Tongue (tissue), 1 donor: ENCODE measurements at regions not wholly inside any gene's neighbourhood (a gene's known extent, or its start where the extent isn't known, plus 50 kb on each side); places are given as distances from the start of the nearest gene placed in this dataset.

Source experiments
- DNase-seq: peaks from one replicate; pipeline ENCODE4 v3.0.0-alpha.2; 2015

- no peak for DNase-seq
Measured at GRCh38 chr6:145423936-145424335, 311.4 kb downstream of the EPM2A start.

GRCh38 chr6:145427232-145427631 is 308.1 kb downstream of the EPM2A start:
- DNase-seq: no peak

- DNase-seq: no peak
Measured at GRCh38 chr6:145428706-145429105, 306.6 kb downstream of the EPM2A start.

- DNase-seq: no peak
Measured at GRCh38 chr6:145442110-145442509, 293.2 kb downstream of the EPM2A start.

- no peak for DNase-seq
Measured at GRCh38 chr6:145445674-145446073, 289.6 kb downstream of the EPM2A start.

- DNase-seq: no peak
Measured at GRCh38 chr6:145451029-145451428, 284.3 kb downstream of the EPM2A start.

- no peak for DNase-seq
Measured at GRCh38 chr6:145453376-145453775, 281.9 kb downstream of the EPM2A start.

GRCh38 chr6:145454006-145454405 is 281.3 kb downstream of the EPM2A start:
- no peak for DNase-seq

GRCh38 chr6:145457556-145457955 is 277.8 kb downstream of the EPM2A start:
- no peak for DNase-seq

GRCh38 chr6:145468534-145468933 is 266.8 kb downstream of the EPM2A start:
- DNase-seq: no peak

GRCh38 chr6:145469021-145469420 is 266.3 kb downstream of the EPM2A start:
- no peak for DNase-seq

GRCh38 chr6:145475794-145476396 is 259.4 kb downstream of the EPM2A start:
- DNase-seq: no peak

- no peak for DNase-seq
Measured at GRCh38 chr6:145480024-145480423, 255.3 kb downstream of the EPM2A start.

GRCh38 chr6:145483191-145483996 is 251.9 kb downstream of the EPM2A start:
- peak; percentile 3 for DNase-seq

GRCh38 chr6:145485288-145485687 is 250.0 kb downstream of the EPM2A start:
- DNase-seq: no peak

GRCh38 chr6:145486306-145486705 is 249.0 kb downstream of the EPM2A start:
- no peak for DNase-seq

GRCh38 chr6:145489583-145489982 is 245.7 kb downstream of the EPM2A start:
- DNase-seq: no peak

- no peak for DNase-seq
Measured at GRCh38 chr6:145490068-145490467, 245.3 kb downstream of the EPM2A start.

GRCh38 chr6:145491126-145491525 is 244.2 kb downstream of the EPM2A start:
- no peak for DNase-seq

GRCh38 chr6:145497006-145497405 is 238.3 kb downstream of the EPM2A start:
- no peak for DNase-seq

- DNase-seq: no peak
Measured at GRCh38 chr6:145498425-145498824, 236.9 kb downstream of the EPM2A start.

GRCh38 chr6:145502416-145502815 is 232.9 kb downstream of the EPM2A start:
- DNase-seq: peak; percentile 28

- no peak for DNase-seq
Measured at GRCh38 chr6:145506136-145506535, 229.2 kb downstream of the EPM2A start.

- no peak for DNase-seq
Measured at GRCh38 chr6:145506565-145506964, 228.8 kb downstream of the EPM2A start.
